Lower leg skin (tissue), 3 donors: ENCODE measurements at regions not wholly inside any gene's neighbourhood (a gene's known extent, or its start where the extent isn't known, plus 50 kb on each side); places are given as distances from the start of the nearest gene placed in this dataset.

Experiments
- CTCF ChIP-seq, 3 donors: fragments of 450-650 bp; IDR thresholded peaks; one replicate each; pipeline ENCODE4 v1.5.1; 2016; ENCODE audit warnings: antibody characterized with exemption in 3 of 3, mild to moderate bottlenecking in 3 of 3, moderate library complexity in 2 of 3
- POLR2A ChIP-seq, 2 donors: fragments of 450-650 bp; IDR thresholded peaks; one replicate each; pipeline ENCODE4 v1.6.1; 2016 to 2017; ENCODE audit warnings: antibody characterized with exemption in 2 of 2, mild to moderate bottlenecking in 1 of 2, moderate library complexity in 1 of 2

- TF ChIP-seq POLR2A (IDR thresholded peaks at IDR 0.05) (no peak), CTCF (IDR thresholded peaks at IDR 0.05) (no peak)
Measured at GRCh38 chr11:33997584-33998251, 53.8 kb upstream of the CAPRIN1 start.
